GM23248 (cell line): ENCODE measurements at regions not wholly inside any gene's neighbourhood (a gene's known extent, or its start where the extent isn't known, plus 50 kb on each side); places are given as distances from the start of the nearest gene placed in this dataset.
"Not testable (repeated sequence)": the region's sequence is repeated elsewhere in the genome, so short reads cannot be mapped to it uniquely, and the experiment has no call there.

Experiments used
- EZH2 ChIP-seq: fragments of 200-600 bp; sonication (generic); IDR thresholded peaks from 2 replicates; pipeline ENCODE4 v1.6.1; 2018; ENCODE audit warnings: antibody characterized with exemption, mild to moderate bottlenecking; ENCODE audit not compliant: insufficient read depth, poor library complexity, severe bottlenecking
- EZH2phosphoT487 ChIP-seq: fragments of 200-600 bp; sonication (generic); IDR thresholded peaks from 2 replicates; pipeline ENCODE4 v1.6.1; 2018; ENCODE audit warnings: antibody characterized with exemption, moderate library complexity, mild to moderate bottlenecking, low read depth; ENCODE audit not compliant: insufficient read depth

DNA sequence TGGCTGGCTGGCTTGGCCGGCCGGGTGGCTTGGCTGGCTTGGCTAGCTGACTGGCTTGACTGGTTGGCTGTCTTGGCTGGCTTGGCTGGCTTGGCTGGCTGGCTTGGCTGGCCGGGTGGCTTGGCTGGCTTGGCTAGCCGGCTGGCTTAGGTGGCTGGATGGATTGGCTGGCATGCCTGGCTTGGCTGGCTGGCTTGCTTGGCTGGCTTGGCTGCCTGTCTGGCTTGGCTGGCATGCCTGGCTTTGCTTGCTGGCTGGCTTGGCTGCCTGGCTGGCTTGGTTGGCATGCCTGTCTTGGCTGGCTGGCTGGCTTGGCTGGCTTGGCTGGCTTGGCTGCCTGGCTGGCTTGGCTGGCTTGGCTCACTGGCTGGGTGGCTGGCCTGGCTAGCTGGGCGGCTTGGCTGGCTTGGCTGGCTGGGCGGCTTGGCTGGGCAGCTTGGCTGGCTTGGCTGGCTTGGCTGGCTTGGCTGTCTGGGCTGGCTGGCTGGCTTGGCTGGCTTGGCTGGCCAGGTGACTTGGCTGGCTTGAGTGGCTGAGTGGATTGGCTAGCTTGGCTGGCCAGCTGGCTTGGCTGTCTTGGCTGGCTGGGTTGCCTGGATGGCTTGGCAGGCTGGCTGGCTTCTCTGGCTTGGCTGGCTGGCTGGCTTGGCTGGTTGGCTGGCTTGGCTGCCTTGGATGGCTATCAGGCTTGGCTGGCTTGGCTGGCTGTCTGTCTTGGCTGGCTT lies 131.5 kb upstream of the FAM72C start:
- not testable (repeated sequence) for TF ChIP-seq EZH2phosphoT487, EZH2
